GM12878 (cell line): ENCODE measurements at regions not wholly inside any gene's neighbourhood (a gene's known extent, or its start where the extent isn't known, plus 50 kb on each side); places are given as distances from the start of the nearest gene placed in this dataset.

Experiments
- ATAC-seq: fragments of 200-7000 bp; cut with Tn5 transposase; 3 replicates; pipeline ENCODE4 v1.9.1; 2020; ENCODE audit warnings: mild to moderate bottlenecking, moderate library complexity
- BruUV-seq: library from RNA; stranded (reverse); fragments of 400-500 nt; replicated peaks from 2 replicates; lab custom pipeline; 2021; lab: Mats Ljungman, UMichigan
- CTCF ChIA-PET: fragments of 300-600 bp; sonication (Branson Sonifier 250); formaldehyde crosslinking; extraction: SDS; loops from one replicate; lab custom pipeline; 2021; ENCODE audit warnings: inconsistent platforms; lab: Yijun Ruan, JAX
- POLR2A ChIA-PET: fragments of 350-600 bp; formaldehyde crosslinking; extraction: SDS; loops from one replicate; lab custom pipeline; 2021; ENCODE audit warnings: inconsistent platforms; lab: Charles Lee
- RAD21 ChIA-PET: fragments of 300-600 bp; sonication (Branson Sonifier 250); formaldehyde crosslinking; loops from one replicate; lab custom pipeline; 2023; ENCODE audit warnings: antibody characterized with exemption; ENCODE audit not compliant: unreplicated experiment; lab: Charles Lee
- SMC1A ChIA-PET: fragments of 300-600 bp; sonication (Branson Sonifier 250); formaldehyde crosslinking; loops from one replicate; lab custom pipeline; 2023; ENCODE audit not compliant: unreplicated experiment, uncharacterized antibody; lab: Charles Lee
- DNase-seq: peaks from one replicate; pipeline ENCODE4 v3.0.0-alpha.2; 2011; ENCODE audit warnings: low read depth, low spot score
- FAIRE-seq: peaks from 3 replicates; lab custom pipeline; 2011; peaks lifted over from hg19 to GRCh38; lab: Jason Lieb, UNC
- H2AFZ ChIP-seq: 2 replicates; pipeline ENCODE4 v1.6.0; 2011; ENCODE audit warnings: low read depth, low read length, control low read depth; ENCODE audit not compliant: control insufficient read depth
- H3K27ac ChIP-seq: 2 replicates; pipeline ENCODE4 v1.5.1; 2011; ENCODE audit warnings: control low read depth; ENCODE audit not compliant: control insufficient read depth, insufficient read depth
- H3K27me3 ChIP-seq, 2 experiments: replicated peaks in 1 of 2; 2 replicates each; pipeline versions ENCODE4 v1.6.0 to v1.6.1; 2011; ENCODE audit warnings: low read length in 1 of 2; ENCODE audit not compliant: control insufficient read depth in 2 of 2, insufficient read depth in 2 of 2
- H3K36me3 ChIP-seq, 2 experiments: 2 replicates each; pipeline ENCODE4 v1.5.1; 2011; ENCODE audit warnings: low read length in 1 of 2; ENCODE audit not compliant: control insufficient read depth in 2 of 2, insufficient read depth in 2 of 2
- H3K4me1 ChIP-seq: 2 replicates; pipeline ENCODE4 v1.6.1; 2011; ENCODE audit warnings: mild to moderate bottlenecking, low read length, moderate library complexity, mixed read lengths; ENCODE audit not compliant: control insufficient read depth, insufficient read depth
- H3K4me2 ChIP-seq: 2 replicates; pipeline ENCODE4 v1.6.0; 2011; ENCODE audit warnings: control low read depth; ENCODE audit not compliant: control insufficient read depth, insufficient read depth
- H3K4me3 ChIP-seq: fragments of 200-600 bp; sonication (generic); 2 replicates; pipeline ENCODE4 v1.5.1; 2016
- H3K79me2 ChIP-seq: 2 replicates; pipeline ENCODE4 v1.6.0; 2011; ENCODE audit warnings: low read length; ENCODE audit not compliant: control insufficient read depth, insufficient read depth
- H3K9ac ChIP-seq: 2 replicates; pipeline ENCODE4 v1.8.0; 2011; ENCODE audit warnings: low read length, control low read depth, mixed read lengths; ENCODE audit not compliant: control insufficient read depth, insufficient read depth
- H3K9me3 ChIP-seq: replicated peaks from 3 replicates; pipeline ENCODE4 v1.5.1; 2011; ENCODE audit warnings: mild to moderate bottlenecking, low read length; ENCODE audit not compliant: control insufficient read depth, insufficient read depth
- H4K20me1 ChIP-seq: 2 replicates; pipeline ENCODE4 v1.6.0; 2011; ENCODE audit not compliant: control insufficient read depth, insufficient read depth
- BMI1 ChIP-seq: fragments of 450-650 bp; IDR thresholded peaks from 2 replicates; pipeline ENCODE4 v1.6.1; 2016; ENCODE audit warnings: mild to moderate bottlenecking, moderate library complexity, borderline replicate concordance
- FOXK2 ChIP-seq: fragments of 450-650 bp; IDR thresholded peaks from 2 replicates; pipeline ENCODE4 v1.6.1; 2017; ENCODE audit warnings: mild to moderate bottlenecking, moderate library complexity
- IKZF1 ChIP-seq: fragments of 450-650 bp; conservative IDR thresholded peaks from 2 replicates; pipeline ENCODE4 v1.6.1; 2017; ENCODE audit warnings: antibody characterized with exemption, mild to moderate bottlenecking
- MYC ChIP-seq: IDR thresholded peaks from 2 replicates; pipeline ENCODE4 v1.6.1; 2011; ENCODE audit warnings: mild to moderate bottlenecking, low read length, moderate library complexity, inconsistent platforms; ENCODE audit not compliant: insufficient read depth, insufficient replicate concordance, insufficient read length, severe bottlenecking
- RUNX3 ChIP-seq: IDR thresholded peaks from 2 replicates; pipeline ENCODE4 v1.6.1; 2012; ENCODE audit warnings: low read length, inconsistent platforms
- SMARCA5 ChIP-seq: fragments of 450-650 bp; IDR thresholded peaks from 2 replicates; pipeline ENCODE4 v1.6.1; 2017; ENCODE audit warnings: mild to moderate bottlenecking
- ZZZ3 ChIP-seq: IDR thresholded peaks from 2 replicates; pipeline ENCODE4 v1.6.1; 2011; ENCODE audit warnings: low read depth; ENCODE audit not compliant: control insufficient read depth, insufficient read length
- WGBS: methylation state at CpG from one replicate; pipeline ENCODE4 v1.1.6; 2016; ENCODE audit warnings: low lambda C conversion rate; ENCODE audit not compliant: insufficient replicate concordance, insufficient coverage; ENCODE audit errors: missing lambda C conversion rate; 5-methylcytosine and 5-hydroxymethylcytosine counted together
- in situ Hi-C: fragments of 300-500 bp; cut with MboI; formaldehyde crosslinking; loops from 9 replicates; pipeline ENCODE4 v1.14.3; 2018; ENCODE audit warnings: mixed read lengths
- intact Hi-C: fragments of 100-400 bp; cut with micrococcal nuclease; formaldehyde crosslinking; loops from one replicate; pipeline ENCODE4 v1.14.2; 2022; ENCODE audit not compliant: unreplicated experiment
- TF ChIP-seq, protein P1 (sequence below): fragments of 450-650 bp; formaldehyde crosslinking; IDR thresholded peaks from 2 replicates; pipeline ENCODE4 v1.4.0; 2022; ENCODE audit warnings: mild to moderate bottlenecking, moderate library complexity
- TF ChIP-seq, protein P2 (sequence below), 3 experiments: IDR thresholded peaks in 2 of 3; conservative IDR thresholded peaks in 1 of 3; 2 replicates each; pipeline ENCODE4 v1.5.1; 2011; ENCODE audit warnings: low read depth in 3 of 3, low read length in 3 of 3, mild to moderate bottlenecking in 3 of 3, control low read depth in 2 of 3, moderate library complexity in 2 of 3, inconsistent platforms in 1 of 3, mixed read lengths in 1 of 3; ENCODE audit not compliant: control insufficient read depth in 2 of 3, insufficient read depth in 1 of 3; ENCODE audit errors: extremely low read depth in 1 of 3

DNA sequence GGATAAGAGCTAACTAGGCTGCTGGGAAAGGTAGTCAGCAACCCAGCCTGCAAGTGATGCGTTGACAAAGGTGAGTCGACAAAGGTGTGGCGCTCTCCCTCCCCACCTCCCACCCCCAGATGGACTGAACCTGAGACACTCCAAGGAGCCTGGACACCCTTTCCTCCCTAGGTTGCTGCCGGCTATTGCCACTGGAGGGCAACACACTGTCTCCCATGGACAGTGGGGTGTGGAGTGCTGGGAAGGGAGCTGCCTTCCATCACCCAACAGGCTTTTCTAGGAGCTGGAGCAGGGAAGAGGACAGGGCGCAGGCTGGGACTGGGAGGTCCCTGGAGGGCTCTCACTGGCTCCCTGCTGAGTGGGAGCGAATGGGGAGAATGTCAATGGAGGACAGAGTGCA, 75.4 kb upstream of the ARAP3 start:
- TF ChIP-seq, protein P1, sequence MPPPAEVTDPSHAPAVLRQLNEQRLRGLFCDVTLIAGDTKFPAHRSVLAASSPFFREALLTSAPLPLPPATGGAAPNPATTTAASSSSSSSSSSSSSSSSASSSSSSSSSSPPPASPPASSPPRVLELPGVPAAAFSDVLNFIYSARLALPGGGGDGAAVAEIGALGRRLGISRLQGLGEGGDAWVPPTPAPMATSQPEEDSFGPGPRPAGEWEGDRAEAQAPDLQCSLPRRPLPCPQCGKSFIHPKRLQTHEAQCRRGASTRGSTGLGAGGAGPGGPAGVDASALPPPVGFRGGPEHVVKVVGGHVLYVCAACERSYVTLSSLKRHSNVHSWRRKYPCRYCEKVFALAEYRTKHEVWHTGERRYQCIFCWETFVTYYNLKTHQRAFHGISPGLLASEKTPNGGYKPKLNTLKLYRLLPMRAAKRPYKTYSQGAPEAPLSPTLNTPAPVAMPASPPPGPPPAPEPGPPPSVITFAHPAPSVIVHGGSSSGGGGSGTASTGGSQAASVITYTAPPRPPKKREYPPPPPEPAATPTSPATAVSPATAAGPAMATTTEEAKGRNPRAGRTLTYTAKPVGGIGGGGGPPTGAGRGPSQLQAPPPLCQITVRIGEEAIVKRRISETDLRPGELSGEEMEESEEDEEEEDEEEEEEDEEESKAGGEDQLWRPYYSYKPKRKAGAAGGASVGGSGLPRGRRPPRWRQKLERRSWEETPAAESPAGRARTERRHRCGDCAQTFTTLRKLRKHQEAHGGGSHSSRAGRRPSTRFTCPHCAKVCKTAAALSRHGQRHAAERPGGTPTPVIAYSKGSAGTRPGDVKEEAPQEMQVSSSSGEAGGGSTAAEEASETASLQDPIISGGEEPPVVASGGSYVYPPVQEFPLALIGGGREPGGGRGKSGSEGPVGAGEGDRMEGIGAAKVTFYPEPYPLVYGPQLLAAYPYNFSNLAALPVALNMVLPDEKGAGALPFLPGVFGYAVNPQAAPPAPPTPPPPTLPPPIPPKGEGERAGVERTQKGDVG (CRISPR knock-in tag) = no peak
- TF ChIP-seq SMARCA5 (no peak), BMI1 (no peak), IKZF1 (no peak), MYC (no peak), FOXK2 (no peak), RUNX3 (no peak), ZZZ3 (no peak)
- TF ChIP-seq, protein P2, sequence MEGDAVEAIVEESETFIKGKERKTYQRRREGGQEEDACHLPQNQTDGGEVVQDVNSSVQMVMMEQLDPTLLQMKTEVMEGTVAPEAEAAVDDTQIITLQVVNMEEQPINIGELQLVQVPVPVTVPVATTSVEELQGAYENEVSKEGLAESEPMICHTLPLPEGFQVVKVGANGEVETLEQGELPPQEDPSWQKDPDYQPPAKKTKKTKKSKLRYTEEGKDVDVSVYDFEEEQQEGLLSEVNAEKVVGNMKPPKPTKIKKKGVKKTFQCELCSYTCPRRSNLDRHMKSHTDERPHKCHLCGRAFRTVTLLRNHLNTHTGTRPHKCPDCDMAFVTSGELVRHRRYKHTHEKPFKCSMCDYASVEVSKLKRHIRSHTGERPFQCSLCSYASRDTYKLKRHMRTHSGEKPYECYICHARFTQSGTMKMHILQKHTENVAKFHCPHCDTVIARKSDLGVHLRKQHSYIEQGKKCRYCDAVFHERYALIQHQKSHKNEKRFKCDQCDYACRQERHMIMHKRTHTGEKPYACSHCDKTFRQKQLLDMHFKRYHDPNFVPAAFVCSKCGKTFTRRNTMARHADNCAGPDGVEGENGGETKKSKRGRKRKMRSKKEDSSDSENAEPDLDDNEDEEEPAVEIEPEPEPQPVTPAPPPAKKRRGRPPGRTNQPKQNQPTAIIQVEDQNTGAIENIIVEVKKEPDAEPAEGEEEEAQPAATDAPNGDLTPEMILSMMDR (IDR thresholded peaks at IDR 0.05 in 2 of 3, conservative IDR thresholded peaks at IDR 0.05 in 1 of 3; ENCODE audit: control insufficient read depth in 2 of 3, extremely low read depth in 1 of 3, insufficient read depth in 1 of 3, low read depth in 3 of 3, low read length in 3 of 3) = no peak
- TF ChIP-seq, all 136 proteins: peak for 0
- RAD21 ChIA-PET = no interaction called here
- ATAC-seq (no peak), FAIRE-seq (no peak), DNase-seq (no peak)
- POLR2A ChIA-PET = no interaction called here
- Histone ChIP-seq H2AFZ (no peak overlapping the region), H3K27me3 (peaks cover 6 to 16% of the 10 kb centered on the region in 2 experiments; a peak in 3 of 4 replicates), H3K4me3 (no peak overlapping the region), H3K9ac (no peak overlapping the region), H3K79me2 (no peaks in the 10 kb centered on the region), H3K4me1 (no peaks in the 10 kb centered on the region), H3K4me2 (no peak overlapping the region), H3K9me3 (no peaks in the 10 kb centered on the region), H3K27ac (no peak overlapping the region), H4K20me1 (no peaks in the 10 kb centered on the region), H3K36me3 (no peaks in the 10 kb centered on the region)
- intact Hi-C loops (no loop called here), in situ Hi-C loops (no loop called here)
- 16% methylated on average over 6 of the region's 6 CpGs for WGBS
- CTCF ChIA-PET = no interaction called here
- no TSS peak for BruUV-seq
- SMC1A ChIA-PET = no interaction called here
